ENCODE measurements at regions not wholly inside any gene's neighbourhood (a gene's known extent, or its start where the extent isn't known, plus 50 kb on each side); places are given as distances from the start of the nearest gene placed in this dataset.

- TF ChIP-seq CTCF (IDR thresholded peaks at IDR 0.05), result no peak
- no peak for TF ChIP-seq POLR2A (IDR thresholded peaks at IDR 0.05)
Measured at GRCh38 chr14:105666420-105666819, 140.0 kb downstream of the TMEM121 start.
